GM23338 (cell line): ENCODE measurements at regions not wholly inside any gene's neighbourhood (a gene's known extent, or its start where the extent isn't known, plus 50 kb on each side); places are given as distances from the start of the nearest gene placed in this dataset.

Source experiments
- ATAC-seq: fragments of 200-7000 bp; cut with Tn5 transposase; 3 replicates; pipeline ENCODE4 v1.9.1; 2020
- DNase-seq: peaks from one replicate; pipeline ENCODE4 v3.0.0-alpha.2; 2015; ENCODE audit warnings: low spot score
- H2AFZ ChIP-seq: fragments of 200-600 bp; sonication (generic); 2 replicates; pipeline ENCODE4 v1.8.0; 2016; ENCODE audit warnings: antibody characterized with exemption, mild to moderate bottlenecking, moderate library complexity
- H3F3A ChIP-seq: fragments of 200-600 bp; sonication (generic); replicated peaks from 2 replicates; pipeline ENCODE4 v1.8.0; 2017; ENCODE audit warnings: antibody characterized with exemption, mixed run types, low read depth
- H3K27ac ChIP-seq: fragments of 200-600 bp; sonication (generic); 2 replicates; pipeline ENCODE4 v1.6.1; 2016; ENCODE audit warnings: low read depth
- H3K27me3 ChIP-seq: fragments of 200-600 bp; sonication (generic); 2 replicates; pipeline ENCODE4 v1.8.0; 2016; ENCODE audit warnings: mild to moderate bottlenecking, mixed run types, moderate library complexity; ENCODE audit not compliant: insufficient read depth
- H3K36me3 ChIP-seq: fragments of 200-600 bp; sonication (generic); 2 replicates; pipeline ENCODE4 v1.8.0; 2016; ENCODE audit warnings: mild to moderate bottlenecking; ENCODE audit not compliant: insufficient read depth
- H3K4me1 ChIP-seq: fragments of 200-600 bp; sonication (generic); 2 replicates; pipeline ENCODE4 v1.8.0; 2016; ENCODE audit warnings: mild to moderate bottlenecking, moderate library complexity; ENCODE audit not compliant: insufficient read depth
- H3K4me2 ChIP-seq: fragments of 200-600 bp; sonication (generic); 2 replicates; pipeline ENCODE4 v1.7.1; 2017; ENCODE audit warnings: mixed run types
- H3K4me3 ChIP-seq: fragments of 200-600 bp; sonication (generic); 2 replicates; pipeline ENCODE4 v1.6.1; 2016; ENCODE audit warnings: mixed run types
- H3K79me2 ChIP-seq: fragments of 200-600 bp; sonication (generic); replicated peaks from 2 replicates; pipeline ENCODE4 v1.8.0; 2017; ENCODE audit warnings: mild to moderate bottlenecking; ENCODE audit not compliant: insufficient read depth
- H3K9me2 ChIP-seq: fragments of 200-600 bp; sonication (generic); 2 replicates; pipeline ENCODE4 v1.8.0; 2017; ENCODE audit not compliant: insufficient read depth
- H4K20me1 ChIP-seq: fragments of 200-600 bp; sonication (generic); replicated peaks from 2 replicates; pipeline ENCODE4 v1.8.0; 2017; ENCODE audit warnings: mild to moderate bottlenecking; ENCODE audit not compliant: insufficient read depth
- H3K27ac Mint-ChIP-seq: 2 replicates; pipeline ENCODE4 v1.8.0; 2020; ENCODE audit warnings: inconsistent platforms, mild to moderate bottlenecking, moderate library complexity, mixed read lengths
- H3K27me3 Mint-ChIP-seq: 3 replicates; pipeline ENCODE4 v1.8.0; 2022; ENCODE audit warnings: low read depth, mild to moderate bottlenecking, moderate library complexity, mixed read lengths, inconsistent platforms; ENCODE audit not compliant: insufficient read depth, poor library complexity
- H3K36me3 Mint-ChIP-seq: 3 replicates; pipeline ENCODE4 v1.8.0; 2021; ENCODE audit warnings: low read depth, mild to moderate bottlenecking, inconsistent platforms, moderate library complexity, mixed read lengths
- H3K4me1 Mint-ChIP-seq: 3 replicates; pipeline ENCODE4 v1.8.0; 2020; ENCODE audit warnings: mild to moderate bottlenecking, inconsistent platforms, mixed read lengths
- H3K4me3 Mint-ChIP-seq: 3 replicates; pipeline ENCODE4 v1.8.0; 2021; ENCODE audit warnings: moderate library complexity, mild to moderate bottlenecking, inconsistent platforms, mixed read lengths
- H3K9me3 Mint-ChIP-seq: 3 replicates; pipeline ENCODE4 v1.8.0; 2020; ENCODE audit warnings: moderate library complexity, mild to moderate bottlenecking, inconsistent platforms, mixed read lengths
- CREB1 ChIP-seq: fragments of 250-450 bp; sonication (Bioruptor Pico); IDR thresholded peaks from 2 replicates; pipeline ENCODE4 v1.5.0; 2020; ENCODE audit warnings: low read depth, mild to moderate bottlenecking, moderate library complexity
- CTCF ChIP-seq, 2 experiments: fragments of 200-600 bp in 1 of 2; sonication (generic) in 1 of 2; conservative IDR thresholded peaks; 2 replicates each; pipeline versions ENCODE4 v1.5.1 to v1.6.1; 2016 to 2017; ENCODE audit warnings: antibody characterized with exemption in 2 of 2, low read depth in 2 of 2, mild to moderate bottlenecking in 2 of 2, moderate library complexity in 1 of 2
- JUNB ChIP-seq: IDR thresholded peaks from one replicate; pipeline ENCODE4 v1.6.1; 2016; ENCODE audit warnings: antibody characterized with exemption; ENCODE audit not compliant: unreplicated experiment
- NANOG ChIP-seq: IDR thresholded peaks from 2 replicates; pipeline ENCODE4 v1.6.1; 2016; ENCODE audit warnings: antibody characterized with exemption, borderline replicate concordance
- POLR2AphosphoS5 ChIP-seq: IDR thresholded peaks from 2 replicates; pipeline ENCODE4 v1.6.1; 2016; ENCODE audit warnings: antibody characterized with exemption, low read depth
- ZNF331 ChIP-seq: fragments of 250-450 bp; sonication (Bioruptor Pico); IDR thresholded peaks from 2 replicates; pipeline ENCODE4 v1.5.0; 2020; ENCODE audit warnings: low read depth, mild to moderate bottlenecking, moderate library complexity
- ZNF462 ChIP-seq: fragments of 250-450 bp; sonication (Bioruptor Pico); IDR thresholded peaks from 2 replicates; pipeline ENCODE4 v1.5.0; 2020; ENCODE audit warnings: mild to moderate bottlenecking, moderate library complexity

GRCh38 chr11:110903830-110904229, 191.6 kb upstream of the ARHGAP20 start (continued):
- no peak for TF ChIP-seq ZNF462
- no peak for TF ChIP-seq ZNF331 (CRISPR knock-in tag)
- no peak for TF ChIP-seq CREB1 (CRISPR knock-in tag)
- TF ChIP-seq POLR2AphosphoS5, result no peak

GRCh38 chr11:110903378-110903777, 191.1 kb upstream of the ARHGAP20 start:
- no peaks in the 10 kb centered on the region for H3K36me3 Mint-ChIP-seq
- DNase-seq (no peak), ATAC-seq (no peak)
- Histone ChIP-seq H3K4me3 (no peak overlapping the region), H3K36me3 (no peaks in the 10 kb centered on the region), H4K20me1 (no peaks in the 10 kb centered on the region), H3K4me1 (no peaks in the 10 kb centered on the region), H3F3A (no peaks in the 10 kb centered on the region), H3K79me2 (no peaks in the 10 kb centered on the region), H3K9me2 (0 out of 2 replicates have a peak, but pooled peaks cover 8% of the 10 kb centered on the region), H2AFZ (no peak overlapping the region), H3K27me3 (no peaks in the 10 kb centered on the region), H3K4me2 (no peak overlapping the region), H3K27ac (no peak overlapping the region)
- H3K27me3 Mint-ChIP-seq, result no peaks in the 10 kb centered on the region
- H3K27ac Mint-ChIP-seq, result no peak overlapping the region
- no peaks in the 10 kb centered on the region for H3K9me3 Mint-ChIP-seq
- H3K4me1 Mint-ChIP-seq, result no peaks in the 10 kb centered on the region
- no peak overlapping the region for H3K4me3 Mint-ChIP-seq
- TF ChIP-seq JUNB, result no peak
- TF ChIP-seq ZNF462, result no peak
- TF ChIP-seq NANOG, result no peak
- no peak for TF ChIP-seq CREB1 (CRISPR knock-in tag)
- no peak for TF ChIP-seq CTCF (conservative IDR thresholded peaks at IDR 0.05; ENCODE audit: low read depth in 2 of 2)
